H1 (cell line): ENCODE measurements at regions not wholly inside any gene's neighbourhood (a gene's known extent, or its start where the extent isn't known, plus 50 kb on each side); places are given as distances from the start of the nearest gene placed in this dataset.

ENCODE experiments used
- CTCF ChIA-PET: fragments of 300-600 bp; sonication (Branson Sonifier 250); formaldehyde crosslinking; loops from one replicate; lab custom pipeline; 2021; ENCODE audit not compliant: partially characterized antibody; lab: Charles Lee
- POLR2A ChIA-PET: fragments of 300-600 bp; sonication (Branson Sonifier 250); formaldehyde crosslinking; loops from one replicate; lab custom pipeline; 2021; ENCODE audit warnings: inconsistent platforms; ENCODE audit not compliant: partially characterized antibody; lab: Charles Lee
- DNase-seq, 2 experiments: peaks; one replicate each; pipeline versions ENCODE4 v3.0.0 to v3.0.0-alpha.2; 2010 to 2022; ENCODE audit warnings: low spot score in 2 of 2, low read depth in 1 of 2, mixed read lengths in 1 of 2
- FAIRE-seq: peaks from 2 replicates; lab custom pipeline; 2011; peaks lifted over from hg19 to GRCh38; lab: Jason Lieb, UNC
- H2AFZ ChIP-seq: 2 replicates; pipeline ENCODE4 v1.8.1; 2012; ENCODE audit warnings: low read length, inconsistent platforms
- H2AK5ac ChIP-seq: 2 replicates; pipeline ENCODE4 v1.6.1; 2013; ENCODE audit warnings: low read depth, low read length
- H2BK120ac ChIP-seq: replicated peaks from 2 replicates; pipeline ENCODE3; 2013; ENCODE audit warnings: low read depth, low read length, inconsistent platforms
- H2BK12ac ChIP-seq: 2 replicates; pipeline ENCODE4 v1.6.1; 2013; ENCODE audit warnings: low read depth, low read length
- H2BK15ac ChIP-seq: 2 replicates; pipeline ENCODE4 v1.6.1; 2013; ENCODE audit warnings: low read length
- H2BK20ac ChIP-seq: 2 replicates; pipeline ENCODE4 v1.6.1; 2013; ENCODE audit warnings: low read length
- H2BK5ac ChIP-seq: 2 replicates; pipeline ENCODE4 v1.6.1; 2013; ENCODE audit warnings: low read depth, low read length
- H3K14ac ChIP-seq: 2 replicates; pipeline ENCODE4 v1.6.1; 2013; ENCODE audit warnings: inconsistent platforms; ENCODE audit not compliant: insufficient read length
- H3K18ac ChIP-seq: 2 replicates; pipeline ENCODE4 v1.6.1; 2013; ENCODE audit warnings: low read length; ENCODE audit errors: extremely low read depth
- H3K23ac ChIP-seq: 2 replicates; pipeline ENCODE4 v1.6.1; 2013; ENCODE audit warnings: inconsistent platforms; ENCODE audit not compliant: insufficient read length
- H3K23me2 ChIP-seq: 2 replicates; pipeline ENCODE4 v1.6.1; 2013; ENCODE audit warnings: low read depth, low read length
- H3K27ac ChIP-seq: 2 replicates; pipeline ENCODE4 v1.6.1; 2011; ENCODE audit warnings: low read depth, low read length, inconsistent platforms
- H3K27me3 ChIP-seq, 4 experiments: replicated peaks in 1 of 4; 1 replicate in 1 of 4; 2 replicates in 3 of 4; pipeline versions ENCODE4 v1.6.1 to v1.8.1; 2011 to 2013; ENCODE audit warnings: low read length in 3 of 4, mild to moderate bottlenecking in 3 of 4, inconsistent platforms in 2 of 4, mixed read lengths in 2 of 4, moderate library complexity in 1 of 4; ENCODE audit not compliant: control insufficient read depth in 3 of 4, insufficient read depth in 3 of 4; ENCODE audit errors: extremely low read depth in 1 of 4
- H3K36me3 ChIP-seq, 4 experiments: 2 replicates each; pipeline versions ENCODE4 v1.6.1 to v1.8.1; 2011 to 2013; ENCODE audit warnings: mild to moderate bottlenecking in 4 of 4, low read length in 3 of 4, moderate library complexity in 2 of 4, control low read depth in 1 of 4, inconsistent platforms in 1 of 4; ENCODE audit not compliant: insufficient read depth in 4 of 4, control insufficient read depth in 2 of 4
- H3K4ac ChIP-seq: replicated peaks from 2 replicates; pipeline ENCODE3; 2013; ENCODE audit warnings: low read length, low read depth, mixed read lengths, inconsistent platforms; ENCODE audit not compliant: insufficient read length
- H3K4me1 ChIP-seq, 4 experiments: replicated peaks in 1 of 4; 1 replicate in 1 of 4; 2 replicates in 3 of 4; pipeline versions ENCODE4 v1.6.1 to v1.8.1; 2011 to 2013; ENCODE audit warnings: low read length in 3 of 4, inconsistent platforms in 2 of 4, mixed read lengths in 1 of 4; ENCODE audit not compliant: insufficient read depth in 4 of 4, control insufficient read depth in 3 of 4
- H3K4me2 ChIP-seq, 2 experiments: 2 replicates each; pipeline versions ENCODE4 v1.6.1 to v1.8.1; 2011 to 2013; ENCODE audit warnings: low read depth in 2 of 2, low read length in 2 of 2, control low read depth in 1 of 2, inconsistent platforms in 1 of 2, mild to moderate bottlenecking in 1 of 2; ENCODE audit not compliant: insufficient read depth in 1 of 2
- H3K4me3 ChIP-seq, 4 experiments: fragments of 200-600, 300-600 bp in 1 of 4; sonication (generic), shearing (Covaris generic), sonication (Bioruptor Twin) in 1 of 4; 2 replicates each; pipeline versions ENCODE4 v1.5.1 to v1.8.1; 2011 to 2016; ENCODE audit warnings: low read length in 4 of 4, low read depth in 3 of 4, control low read depth in 2 of 4, inconsistent platforms in 2 of 4, mild to moderate bottlenecking in 2 of 4, mixed read lengths in 1 of 4, moderate library complexity in 1 of 4; ENCODE audit not compliant: insufficient read depth in 2 of 4; ENCODE audit errors: extremely low read depth in 1 of 4
- H3K56ac ChIP-seq: replicated peaks from 2 replicates; pipeline ENCODE3; 2013; ENCODE audit warnings: low read depth, mild to moderate bottlenecking, mixed read lengths, low read length, inconsistent platforms; ENCODE audit not compliant: insufficient read length
- H3K79me1 ChIP-seq: 2 replicates; pipeline ENCODE4 v1.6.1; 2013; ENCODE audit warnings: low read depth, low read length, control low read depth
- H3K79me2 ChIP-seq, 2 experiments: 2 replicates each; pipeline versions ENCODE4 v1.6.1 to v1.8.1; 2012 to 2013; ENCODE audit warnings: low read length in 2 of 2, mild to moderate bottlenecking in 2 of 2, inconsistent platforms in 1 of 2; ENCODE audit not compliant: insufficient read depth in 2 of 2, control insufficient read depth in 1 of 2
- H3K9ac ChIP-seq, 4 experiments: replicated peaks in 1 of 4; 1 replicate in 1 of 4; 2 replicates in 3 of 4; pipeline versions ENCODE4 v1.6.1 to v1.8.1; 2011 to 2013; ENCODE audit warnings: low read depth in 3 of 4, low read length in 3 of 4, control low read depth in 2 of 4, mild to moderate bottlenecking in 2 of 4, moderate library complexity in 2 of 4, inconsistent platforms in 1 of 4; ENCODE audit errors: extremely low read depth in 1 of 4
- H3K9me3 ChIP-seq, 2 experiments: 2 replicates each; pipeline versions ENCODE4 v1.6.1 to v1.8.1; 2012 to 2013; ENCODE audit warnings: mild to moderate bottlenecking in 2 of 2, moderate library complexity in 2 of 2, control low read depth in 1 of 2, inconsistent platforms in 1 of 2, low read depth in 1 of 2, low read length in 1 of 2, mixed read lengths in 1 of 2; ENCODE audit not compliant: insufficient read depth in 2 of 2
- H4K20me1 ChIP-seq, 2 experiments: replicated peaks in 1 of 2; 2 replicates each; pipeline versions ENCODE3 to v1.8.1; 2011 to 2013; ENCODE audit warnings: inconsistent platforms in 2 of 2, low read length in 2 of 2, mild to moderate bottlenecking in 1 of 2; ENCODE audit not compliant: insufficient read depth in 2 of 2, control insufficient read depth in 1 of 2
- H4K5ac ChIP-seq: 2 replicates; pipeline ENCODE4 v1.6.1; 2013; ENCODE audit warnings: low read length, low read depth, mixed read lengths, inconsistent platforms; ENCODE audit not compliant: insufficient read length
- H4K8ac ChIP-seq: 2 replicates; pipeline ENCODE4 v1.8.0; 2013; ENCODE audit warnings: mild to moderate bottlenecking, moderate library complexity, low read length, inconsistent platforms; ENCODE audit not compliant: insufficient read depth; ENCODE audit errors: extremely low read depth
- H4K91ac ChIP-seq: replicated peaks from 2 replicates; pipeline ENCODE3; 2013; ENCODE audit warnings: low read length, mixed read lengths, inconsistent platforms; ENCODE audit not compliant: insufficient read length
- SAP30 ChIP-seq: fragments of 300-600 bp; sonication (generic); IDR thresholded peaks from 2 replicates; pipeline ENCODE4 v1.7.1; 2012; ENCODE audit warnings: low read length, moderate library complexity, mild to moderate bottlenecking, inconsistent platforms; ENCODE audit not compliant: insufficient read depth, insufficient replicate concordance
- YY1 ChIP-seq: IDR thresholded peaks from 2 replicates; pipeline ENCODE4 v1.6.1; 2011; ENCODE audit warnings: low read depth, mild to moderate bottlenecking, low read length
- WGBS, 2 experiments: shearing (Covaris generic) in 1 of 2; methylation state at CpG; one replicate each; pipeline versions ENCODE4 v1.1.6 to v1.1.7; 2013 to 2015; ENCODE audit warnings: low lambda C conversion rate in 2 of 2, mixed read lengths in 2 of 2, inconsistent platforms in 1 of 2, low coverage in 1 of 2, missing lambda C conversion rate in 1 of 2; ENCODE audit not compliant: insufficient replicate concordance in 2 of 2, insufficient coverage in 1 of 2, insufficient read length in 1 of 2; ENCODE audit errors: extremely low coverage in 1 of 2, missing lambda C conversion rate in 1 of 2; 5-methylcytosine and 5-hydroxymethylcytosine counted together

DNA sequence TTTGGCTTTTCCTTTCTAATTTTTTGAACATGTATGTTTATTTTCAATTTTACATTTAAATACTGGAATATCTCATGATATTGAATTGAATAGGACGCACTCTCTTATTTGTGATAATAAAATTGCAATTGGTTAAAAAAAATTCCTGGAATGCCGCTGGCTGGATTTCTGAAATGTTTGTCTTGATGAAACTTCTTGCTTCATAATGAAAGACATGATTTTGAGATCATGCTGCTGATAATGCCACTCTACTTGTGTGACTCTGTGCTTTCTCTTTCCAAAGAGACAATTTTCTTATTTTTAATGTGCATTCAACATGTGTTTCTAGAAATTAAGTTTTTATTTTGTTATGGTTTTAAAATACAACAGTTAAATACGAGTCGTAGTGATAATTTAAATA, 465.7 kb upstream of the FAR2 start:
- H3K4me1 ChIP-seq, result peaks cover 0 to 6% (median 0%) of the 10 kb centered on the region in 4 experiments; a peak in 1 of 7 replicates
- TF ChIP-seq SAP30 (no peak), YY1 (no peak)
- H3K18ac ChIP-seq, result no peak overlapping the region
- H4K20me1 ChIP-seq, result no peaks in the 10 kb centered on the region
- no peak overlapping the region for H3K4me3 ChIP-seq
- no peak overlapping the region for H3K4ac ChIP-seq
- H3K27ac ChIP-seq, result no peak overlapping the region
- no peak overlapping the region for H4K5ac ChIP-seq
- ChIA-PET CTCF (no interaction called here), POLR2A (no interaction called here)
- H3K4me2 ChIP-seq, result no peak overlapping the region
- no peak overlapping the region for H2AK5ac ChIP-seq
- FAIRE-seq, result no peak
- H3K9ac ChIP-seq, result no peak overlapping the region
- no peak for DNase-seq
- H2BK12ac ChIP-seq, result no peak overlapping the region
- no peak overlapping the region for H3K56ac ChIP-seq
- no peak overlapping the region for H3K23ac ChIP-seq
- 91% methylated on average over 4 of the region's 4 CpGs; no CpG with 5 or more reads in 1 of the 2 experiments for WGBS, 2 experiments
- no peak overlapping the region for H2BK15ac ChIP-seq
- no peak overlapping the region for H4K91ac ChIP-seq
- H3K79me1 ChIP-seq, result no peaks in the 10 kb centered on the region
- no peak overlapping the region for H2BK20ac ChIP-seq
- no peaks in the 10 kb centered on the region for H3K23me2 ChIP-seq
- no peak overlapping the region for H2BK5ac ChIP-seq
- H3K79me2 ChIP-seq, result no peaks in the 10 kb centered on the region
- H3K36me3 ChIP-seq, result no peaks in the 10 kb centered on the region
- no peak overlapping the region for H4K8ac ChIP-seq
- H2BK120ac ChIP-seq, result no peak overlapping the region
- H2AFZ ChIP-seq, result no peak overlapping the region
- no peaks in the 10 kb centered on the region for H3K27me3 ChIP-seq
- no peaks in the 10 kb centered on the region for H3K9me3 ChIP-seq
- H3K14ac ChIP-seq, result no peak overlapping the region
